SK-N-MC (cell line): ENCODE measurements at regions not wholly inside any gene's neighbourhood (a gene's known extent, or its start where the extent isn't known, plus 50 kb on each side); places are given as distances from the start of the nearest gene placed in this dataset.

Experiments used
- EZH2 ChIP-seq: fragments of 200-600 bp; sonication (generic); IDR thresholded peaks from one replicate; pipeline ENCODE4 v1.6.1; 2017; ENCODE audit warnings: antibody characterized with exemption
- POLR2AphosphoS5 ChIP-seq: IDR thresholded peaks from 2 replicates; pipeline ENCODE4 v1.6.1; 2012; ENCODE audit warnings: mild to moderate bottlenecking, low read depth, low read length, borderline replicate concordance

GRCh38 chr2:5982193-5982902 is 290.2 kb downstream of the SOX11 start:
- TF ChIP-seq POLR2AphosphoS5 (no peak), EZH2 (no peak)
